ENCODE measurements at regions not wholly inside any gene's neighbourhood (a gene's known extent, or its start where the extent isn't known, plus 50 kb on each side); places are given as distances from the start of the nearest gene placed in this dataset.

GRCh38 chr9:93892748-93893147, 62.4 kb downstream of the BARX1 start:
- intact Hi-C loops (cut with DNase I), result no loop called here
- 76 to 79% methylated on average over 4 of the region's 4 CpGs for WGBS, 2 donors

GRCh38 chr9:93891549-93892310, 63.4 kb downstream of the BARX1 start:
- intact Hi-C loops (cut with DNase I), result no loop called here
- 78 to 82% methylated on average over 4 of the region's 4 CpGs for WGBS, 2 donors

More at GRCh38 chr9:93892748-93893147, 62.4 kb downstream of the BARX1 start:
- TF ChIP-seq POLR2AphosphoS5 (IDR thresholded peaks at IDR 0.05), result no peak
- no peak for TF ChIP-seq EP300 (IDR thresholded peaks at IDR 0.05)
- no peak for TF ChIP-seq POLR2A (IDR thresholded peaks at IDR 0.05)
- TF ChIP-seq CTCF (IDR thresholded peaks at IDR 0.05), result no peak
- Histone ChIP-seq H3K36me3 (no peaks in the 10 kb centered on the region), H3K27me3 (no peaks in the 10 kb centered on the region), H3K4me3 (no peak overlapping the region), H3K27ac (no peak overlapping the region), H3K9me3 (peaks cover 0 to 15% (median 0%) of the 10 kb centered on the region in 4 donors), H3K4me1 (no peaks in the 10 kb centered on the region)
- DNase-seq, result no peak

GRCh38 chr9:93891050-93891449, 64.1 kb downstream of the BARX1 start:
- intact Hi-C loops (cut with DNase I), result no loop called here
- no peak for DNase-seq
- no peaks in the 10 kb centered on the region for H3K4me1 ChIP-seq

More at GRCh38 chr9:93891549-93892310, 63.4 kb downstream of the BARX1 start:
- Histone ChIP-seq H3K36me3 (no peaks in the 10 kb centered on the region), H3K4me1 (no peaks in the 10 kb centered on the region), H3K27me3 (no peaks in the 10 kb centered on the region), H3K27ac (no peak overlapping the region), H3K9me3 (peaks cover 0 to 15% (median 0%) of the 10 kb centered on the region in 4 donors), H3K4me3 (no peak overlapping the region)
- TF ChIP-seq EP300 (IDR thresholded peaks at IDR 0.05) (no peak), POLR2A (IDR thresholded peaks at IDR 0.05) (no peak), POLR2AphosphoS5 (IDR thresholded peaks at IDR 0.05) (no peak)
- DNase-seq, result peak; percentile 48

GRCh38 chr9:93890436-93890935, 64.7 kb downstream of the BARX1 start:
- TF ChIP-seq POLR2A (IDR thresholded peaks at IDR 0.05) (no peak), EP300 (IDR thresholded peaks at IDR 0.05) (no peak), POLR2AphosphoS5 (IDR thresholded peaks at IDR 0.05) (no peak), CTCF (IDR thresholded peaks at IDR 0.05) (no peak)
- no peak overlapping the region for H3K4me3 ChIP-seq
- DNase-seq, result peak; percentile 38

More at GRCh38 chr9:93891050-93891449, 64.1 kb downstream of the BARX1 start:
- Histone ChIP-seq H3K4me3 (no peak overlapping the region), H3K9me3 (peaks cover 0 to 15% (median 0%) of the 10 kb centered on the region in 4 donors), H3K27ac (no peak overlapping the region), H3K27me3 (no peaks in the 10 kb centered on the region), H3K36me3 (no peaks in the 10 kb centered on the region)
- 87 to 89% methylated on average over 6 of the region's 6 CpGs for WGBS, 2 donors
- no peak for TF ChIP-seq EP300 (IDR thresholded peaks at IDR 0.05)
- no peak for TF ChIP-seq POLR2AphosphoS5 (IDR thresholded peaks at IDR 0.05)
- no peak for TF ChIP-seq POLR2A (IDR thresholded peaks at IDR 0.05)
- no peak for TF ChIP-seq CTCF (IDR thresholded peaks at IDR 0.05)

GRCh38 chr9:93886911-93887310, 68.2 kb downstream of the BARX1 start:
- no peaks in the 10 kb centered on the region for H3K27me3 ChIP-seq
- H3K4me3 ChIP-seq, result no peak overlapping the region
- no peak overlapping the region for H3K27ac ChIP-seq
- 64 to 78% methylated on average over 7 of the region's 7 CpGs for WGBS, 2 donors
- intact Hi-C loops (cut with DNase I), result no loop called here
- no peaks in the 10 kb centered on the region for H3K4me1 ChIP-seq
- TF ChIP-seq POLR2A (IDR thresholded peaks at IDR 0.05) (no peak), CTCF (IDR thresholded peaks at IDR 0.05) (no peak), POLR2AphosphoS5 (IDR thresholded peaks at IDR 0.05) (no peak), EP300 (IDR thresholded peaks at IDR 0.05) (no peak)
- no peak for DNase-seq
- H3K36me3 ChIP-seq, result no peaks in the 10 kb centered on the region
- H3K9me3 ChIP-seq, result no peaks in the 10 kb centered on the region

More at GRCh38 chr9:93890436-93890935, 64.7 kb downstream of the BARX1 start:
- 66 to 78% methylated on average over 2 of the region's 2 CpGs for WGBS, 2 donors
- intact Hi-C loops (cut with DNase I), result no loop called here
- Histone ChIP-seq H3K4me1 (no peaks in the 10 kb centered on the region), H3K27me3 (no peaks in the 10 kb centered on the region), H3K36me3 (no peaks in the 10 kb centered on the region), H3K9me3 (peaks cover 0 to 15% (median 0%) of the 10 kb centered on the region in 4 donors), H3K27ac (no peak overlapping the region)
